GM23248 (cell line): ENCODE measurements at regions not wholly inside any gene's neighbourhood (a gene's known extent, or its start where the extent isn't known, plus 50 kb on each side); places are given as distances from the start of the nearest gene placed in this dataset.

Experiments used
- EZH2 ChIP-seq: fragments of 200-600 bp; sonication (generic); IDR thresholded peaks from 2 replicates; pipeline ENCODE4 v1.6.1; 2018; ENCODE audit warnings: antibody characterized with exemption, mild to moderate bottlenecking; ENCODE audit not compliant: insufficient read depth, poor library complexity, severe bottlenecking
- EZH2phosphoT487 ChIP-seq: fragments of 200-600 bp; sonication (generic); IDR thresholded peaks from 2 replicates; pipeline ENCODE4 v1.6.1; 2018; ENCODE audit warnings: antibody characterized with exemption, moderate library complexity, mild to moderate bottlenecking, low read depth; ENCODE audit not compliant: insufficient read depth

DNA sequence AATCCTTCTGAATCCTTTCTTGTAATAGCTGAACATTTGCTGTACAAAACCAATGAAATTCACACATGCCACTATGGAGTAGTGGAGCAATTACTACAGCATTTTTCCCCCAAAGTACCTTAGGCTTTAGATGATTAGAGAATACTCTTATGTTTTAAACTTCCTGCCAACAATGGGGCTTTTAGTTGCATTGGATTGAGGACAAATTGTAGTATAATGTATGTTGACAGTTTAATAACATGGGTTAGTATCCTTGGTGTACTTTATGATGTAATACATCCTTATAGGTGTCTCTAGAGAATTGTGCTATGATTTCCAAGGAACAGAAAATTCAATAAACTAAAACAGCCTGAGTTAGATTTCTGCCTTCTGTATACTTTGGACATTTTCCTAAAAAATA, 422.7 kb upstream of the GRAMD2B start:
- TF ChIP-seq EZH2phosphoT487 (no peak), EZH2 (no peak)
